Motor neuron (in vitro differentiated cells): ENCODE measurements at regions not wholly inside any gene's neighbourhood (a gene's known extent, or its start where the extent isn't known, plus 50 kb on each side); places are given as distances from the start of the nearest gene placed in this dataset.
A peak's percentile ranks its signal among the peaks of the same experiment; 100 is the strongest.
"Not testable (repeated sequence)": the region's sequence is repeated elsewhere in the genome, so short reads cannot be mapped to it uniquely, and the experiment has no call there.

Source experiments
- ATAC-seq, 8 experiments: fragments of 200-7000 bp; cut with Tn5 transposase; replicated peaks in 6 of 8; 2 replicates each; pipeline ENCODE4 v1.8.0; 2021; ENCODE audit warnings: mild to moderate bottlenecking in 8 of 8, moderate library complexity in 8 of 8
- H3K27ac ChIP-seq, 2 donors: fragments of 250-450 bp; sonication (Bioruptor Pico); 2 replicates each; pipeline ENCODE4 v1.9.0; 2021; ENCODE audit warnings: antibody characterized with exemption in 2 of 2, mild to moderate bottlenecking in 2 of 2, moderate library complexity in 1 of 2
- H3K4me1 ChIP-seq, 2 donors: fragments of 250-450 bp; sonication (Bioruptor Pico); replicated peaks in 1 of 2; 2 replicates each; pipeline ENCODE4 v1.6.1; 2021; ENCODE audit warnings: antibody characterized with exemption in 2 of 2, mild to moderate bottlenecking in 2 of 2, moderate library complexity in 1 of 2
- H3K4me3 ChIP-seq, 5 donors: fragments of 250-450 bp; sonication (Bioruptor Pico); 2 replicates each; pipeline ENCODE4 v1.9.0; 2021; ENCODE audit warnings: antibody characterized with exemption in 5 of 5, mild to moderate bottlenecking in 5 of 5, moderate library complexity in 4 of 5
- WGBS, 10 experiments: fragments of 450-650 bp; shearing (Covaris generic); methylation state at CpG; one replicate each; pipeline ENCODE4 v1.0.0; 2022; 5-methylcytosine and 5-hydroxymethylcytosine counted together
- in situ Hi-C, 9 experiments: fragments of 400-800 bp; cut with MboI; loops; one replicate each; pipeline ENCODE4 v1.15.0; 2021; ENCODE audit warnings: low sequenced_read_pairs in 9 of 9, low pct_unique_long_range_greater_than_20kb in 2 of 9; ENCODE audit not compliant: unreplicated experiment in 9 of 9

GRCh38 chr20:19056909-19057308, 155.5 kb upstream of the SLC24A3 start:
- no peaks in the 10 kb centered on the region for H3K4me1 ChIP-seq
- ATAC-seq: no peak
- in situ Hi-C loops: no loop called here
- H3K27ac ChIP-seq: no peak overlapping the region
- no peak overlapping the region for H3K4me3 ChIP-seq
- 45 to 86% (median 75%) methylated on average over 2 to 3 of the region's 3 CpGs; no CpG with 5 or more reads in 6 of the 10 experiments for WGBS, 10 experiments

DNA sequence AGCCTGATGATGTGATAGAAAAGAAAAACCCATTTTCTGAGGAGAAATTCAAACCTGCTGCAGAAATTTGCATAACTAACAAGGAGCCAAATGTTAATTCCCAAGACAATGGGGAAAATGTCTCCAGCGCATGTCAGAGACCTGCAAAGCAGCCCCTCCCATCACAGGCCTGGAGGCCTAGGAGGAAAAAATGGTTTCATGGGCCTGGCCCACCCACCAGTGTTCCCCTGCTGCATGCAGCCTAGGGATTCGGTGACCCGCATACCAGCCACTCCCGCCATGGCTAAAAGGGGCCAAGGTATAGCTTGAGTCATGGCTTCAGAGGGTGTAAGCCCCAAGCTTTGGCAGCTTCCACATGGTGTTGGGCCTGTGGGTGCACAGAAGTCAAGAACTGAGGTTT, 147.7 kb upstream of the SLC24A3 start:
- H3K4me1 ChIP-seq, H3K27ac ChIP-seq, H3K4me3 ChIP-seq, ATAC-seq, in situ Hi-C loops: not testable (repeated sequence)
- WGBS, 10 experiments: 40 to 88% (median 77%) methylated on average over 1 of the region's 4 CpGs; no CpG with 5 or more reads in 6 of the 10 experiments

DNA sequence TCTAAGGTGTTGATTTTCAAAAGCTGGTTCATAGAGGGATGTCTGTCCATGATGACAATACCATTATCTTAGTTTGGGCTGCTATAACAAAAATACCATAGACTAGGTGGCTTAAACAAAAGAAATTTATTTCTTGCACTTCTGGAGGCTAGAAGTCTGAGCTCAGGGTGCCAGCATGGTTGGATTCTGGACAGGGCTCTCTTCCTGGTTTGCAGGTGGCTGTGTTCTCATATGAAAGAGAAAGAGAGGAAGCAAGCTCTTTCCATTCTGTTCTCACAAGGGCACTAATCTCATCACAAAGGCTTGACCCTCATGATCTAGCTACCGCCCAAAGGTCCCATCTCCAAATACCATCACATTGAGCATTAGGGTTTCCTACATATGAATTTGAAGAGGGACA, 144.5 kb upstream of the SLC24A3 start:
- in situ Hi-C loops: no loop called here
- peaks cover 0 to 5% of the 10 kb centered on the region in 2 donors for H3K4me1 ChIP-seq
- H3K27ac ChIP-seq: no peak overlapping the region
- WGBS, 10 experiments: 0 to 88% (median 48%) methylated on average over 1 of the region's 1 CpG; no CpG with 5 or more reads in 4 of the 10 experiments
- no peak overlapping the region for H3K4me3 ChIP-seq
- no peak for ATAC-seq

- 0 to 76% (median 20%) methylated on average over 1 to 4 of the region's 6 CpGs; no CpG with 5 or more reads in 5 of the 10 experiments for WGBS, 10 experiments
- no peak overlapping the region for H3K27ac ChIP-seq
- in situ Hi-C loops: no loop called here
- peak in 2 of 8 experiments; percentile 62 to 66 for ATAC-seq
- peaks cover 0 to 5% of the 10 kb centered on the region in 2 donors for H3K4me1 ChIP-seq
- H3K4me3 ChIP-seq: no peak overlapping the region
These were observed 142.4 kb upstream of the SLC24A3 start for GRCh38 chr20:19070026-19070425.

- peaks cover 0 to 5% of the 10 kb centered on the region in 2 donors for H3K4me1 ChIP-seq
- no peak overlapping the region for H3K4me3 ChIP-seq
- H3K27ac ChIP-seq: no peak overlapping the region
- 17 to 80% (median 41%) methylated on average over 1 to 3 of the region's 3 CpGs; no CpG with 5 or more reads in 4 of the 10 experiments for WGBS, 10 experiments
- in situ Hi-C loops: no loop called here
- no peak for ATAC-seq
These were observed 141.6 kb upstream of the SLC24A3 start for GRCh38 chr20:19070681-19071445.

GRCh38 chr20:19071446-19071725, 141.1 kb upstream of the SLC24A3 start:
- Histone ChIP-seq H3K4me1 (peaks cover 0 to 5% of the 10 kb centered on the region in 2 donors), H3K4me3 (no peak overlapping the region), H3K27ac (no peak overlapping the region)
- WGBS, 10 experiments: 10 to 100% (median 29%) methylated on average over 1 to 2 of the region's 3 CpGs; no CpG with 5 or more reads in 3 of the 10 experiments
- ATAC-seq: peak in 3 of 8 experiments; percentile 28 to 80 (median 33)
- in situ Hi-C loops: no loop called here

DNA sequence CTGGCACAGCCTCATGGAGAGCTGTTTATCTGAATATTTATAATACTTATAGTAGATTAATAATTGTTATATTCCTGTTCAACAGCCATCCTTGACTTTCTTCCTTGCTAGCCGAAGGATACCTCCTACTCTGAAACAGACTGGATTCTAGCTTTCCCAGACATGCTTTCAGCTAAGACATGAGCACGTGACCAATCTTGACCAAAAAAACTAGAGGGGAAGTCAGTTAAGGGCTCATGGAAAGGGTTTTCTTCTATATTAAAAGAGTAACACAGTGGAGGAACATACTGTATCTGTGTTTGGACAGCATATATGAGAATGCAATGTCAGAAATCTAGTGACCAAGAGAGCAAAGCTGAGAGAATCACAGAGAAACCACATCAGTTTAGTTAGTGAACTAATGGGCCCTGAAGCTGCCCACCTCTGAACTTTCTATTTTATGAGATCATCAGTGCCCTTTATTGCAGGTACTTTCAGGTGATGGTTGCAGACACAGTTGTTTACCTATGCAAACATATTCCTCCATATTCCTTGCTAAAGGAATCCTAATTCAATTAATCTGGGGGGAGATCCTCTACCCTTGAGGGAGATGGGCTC, 140.4 kb upstream of the SLC24A3 start:
- H3K27ac ChIP-seq: no peak overlapping the region
- no peak for ATAC-seq
- in situ Hi-C loops: no loop called here
- no peak overlapping the region for H3K4me3 ChIP-seq
- H3K4me1 ChIP-seq: peaks cover 0 to 5% of the 10 kb centered on the region in 2 donors
- WGBS, 10 experiments: 17 to 82% (median 59%) methylated on average over 1 to 2 of the region's 2 CpGs; no CpG with 5 or more reads in 4 of the 10 experiments

DNA sequence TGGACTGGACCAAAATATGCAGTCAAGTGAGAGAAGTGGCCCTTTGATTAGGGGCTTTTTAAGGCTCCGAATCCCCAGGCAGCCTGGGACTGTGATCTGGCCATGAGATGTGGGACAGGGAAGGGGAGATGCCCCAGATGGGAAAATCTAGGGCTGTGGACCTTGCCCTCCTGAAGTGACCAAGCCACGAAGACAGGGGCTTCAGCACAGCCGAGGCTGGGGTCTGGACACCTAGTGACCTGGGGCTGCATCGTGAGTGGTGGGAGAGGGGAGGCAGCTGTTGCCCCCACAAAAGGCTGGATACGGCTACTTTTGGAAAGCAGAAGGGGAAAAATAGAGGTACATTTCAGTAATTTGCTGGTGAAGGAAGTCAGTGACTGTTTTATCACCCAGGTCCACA, 139.5 kb upstream of the SLC24A3 start:
- in situ Hi-C loops: no loop called here
- Histone ChIP-seq H3K4me1 (peaks cover 0 to 5% of the 10 kb centered on the region in 2 donors), H3K27ac (no peak overlapping the region), H3K4me3 (no peak overlapping the region)
- 30 to 100% (median 93%) methylated on average over 1 to 5 of the region's 5 CpGs; no CpG with 5 or more reads in 4 of the 10 experiments for WGBS, 10 experiments
- ATAC-seq: no peak

- WGBS, 10 experiments: 7 to 50% (median 21%) methylated on average over 1 to 2 of the region's 2 CpGs; no CpG with 5 or more reads in 4 of the 10 experiments
- Histone ChIP-seq H3K27ac (no peak overlapping the region), H3K4me3 (no peak overlapping the region), H3K4me1 (peaks cover 0 to 5% of the 10 kb centered on the region in 2 donors)
- in situ Hi-C loops: no loop called here
- ATAC-seq: peak in 2 of 8 experiments; percentile 35 to 57
These were observed 138.7 kb upstream of the SLC24A3 start for GRCh38 chr20:19073584-19074218.

DNA sequence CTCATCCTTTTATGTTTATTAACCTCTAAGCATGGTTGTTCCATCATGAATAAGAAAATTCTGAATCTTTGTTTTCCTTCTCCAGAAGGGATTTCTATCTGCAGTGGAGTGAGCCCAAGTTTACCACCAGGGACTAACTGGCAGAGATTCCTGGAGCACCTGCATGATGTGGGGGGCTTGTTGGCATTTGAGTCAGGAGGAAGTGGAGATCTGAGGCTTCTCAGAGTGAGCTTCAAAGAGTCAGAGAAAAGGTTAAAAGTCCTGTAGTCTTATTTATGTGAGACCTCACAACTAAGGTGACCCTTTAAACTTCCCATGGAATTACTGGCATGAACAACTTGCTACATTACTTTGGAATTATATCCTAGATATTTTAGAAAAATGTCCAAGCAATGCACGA, 138.1 kb upstream of the SLC24A3 start:
- ATAC-seq: no peak
- Histone ChIP-seq H3K4me1 (peaks cover 0 to 5% of the 10 kb centered on the region in 2 donors), H3K27ac (no peak overlapping the region), H3K4me3 (no peak overlapping the region)
- WGBS, 10 experiments: 0 to 86% (median 0%) methylated on average over 1 of the region's 1 CpG; no CpG with 5 or more reads in 6 of the 10 experiments
- in situ Hi-C loops: no loop called here

GRCh38 chr20:19074828-19075516, 137.5 kb upstream of the SLC24A3 start:
- in situ Hi-C loops: no loop called here
- no peak overlapping the region for H3K27ac ChIP-seq
- WGBS, 10 experiments: 31 to 100% (median 79%) methylated on average over 1 to 7 of the region's 8 CpGs
- H3K4me3 ChIP-seq: no peak overlapping the region
- H3K4me1 ChIP-seq: peaks cover 0 to 5% of the 10 kb centered on the region in 2 donors
- ATAC-seq: no peak

DNA sequence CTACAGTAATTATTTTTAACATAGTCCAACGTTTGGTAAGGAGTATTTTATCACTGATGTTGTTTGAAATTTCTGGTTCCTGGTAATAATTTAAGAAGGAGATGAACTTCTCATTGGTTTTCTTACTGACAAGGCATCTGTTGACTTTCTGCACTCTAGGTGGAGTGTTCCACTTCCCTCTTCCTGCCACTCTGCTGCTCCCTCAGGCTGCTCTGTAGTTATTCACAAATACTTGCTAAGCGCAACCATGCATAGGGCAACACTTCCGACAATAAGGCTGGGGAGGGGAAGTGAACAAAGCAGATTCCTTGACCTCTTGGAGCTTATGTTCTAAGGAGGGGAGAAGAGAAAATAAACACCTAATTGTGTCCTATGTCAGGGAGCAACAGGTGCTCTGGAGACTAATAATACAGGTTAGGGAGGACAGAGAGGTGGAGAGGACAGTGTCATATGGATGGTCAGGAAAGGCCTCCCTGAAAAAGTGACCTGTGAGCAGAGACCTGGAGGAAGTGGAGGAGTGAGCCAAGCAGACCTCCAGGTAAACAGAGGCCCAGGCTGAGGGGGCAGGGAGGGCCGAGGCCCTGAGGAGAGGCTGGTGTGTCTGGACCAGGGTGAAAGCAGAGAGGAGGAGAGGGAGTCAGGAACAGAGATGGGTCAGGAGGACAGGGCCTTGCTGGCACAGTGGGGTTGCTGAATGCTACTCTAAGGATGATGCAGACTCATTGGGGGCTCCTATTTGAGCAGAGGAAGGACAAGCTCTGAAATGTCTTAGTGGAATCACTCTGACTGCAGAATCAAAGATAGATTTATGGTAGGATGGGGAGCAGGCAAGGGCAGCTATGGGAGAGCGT, 134.8 kb upstream of the SLC24A3 start:
- no peak overlapping the region for H3K27ac ChIP-seq
- WGBS, 10 experiments: 33 to 100% (median 82%) methylated on average over 1 to 5 of the region's 5 CpGs; no CpG with 5 or more reads in 2 of the 10 experiments
- ATAC-seq: no peak
- no peaks in the 10 kb centered on the region for H3K4me1 ChIP-seq
- no peak overlapping the region for H3K4me3 ChIP-seq
- in situ Hi-C loops: no loop called here
